GM18505 (cell line): ENCODE measurements at regions not wholly inside any gene's neighbourhood (a gene's known extent, or its start where the extent isn't known, plus 50 kb on each side); places are given as distances from the start of the nearest gene placed in this dataset.

Experiments
- ATAC-seq: cut with Tn5 transposase; IDR thresholded peaks from one replicate; pipeline ENCODE4 v1.9.1; 2021; ENCODE audit not compliant: unreplicated experiment
- POLR2A ChIP-seq: IDR thresholded peaks from 4 replicates; pipeline ENCODE4 v1.6.1; 2011; ENCODE audit warnings: borderline replicate concordance; ENCODE audit not compliant: insufficient read depth, insufficient read length; ENCODE audit errors: extremely low read depth

DNA sequence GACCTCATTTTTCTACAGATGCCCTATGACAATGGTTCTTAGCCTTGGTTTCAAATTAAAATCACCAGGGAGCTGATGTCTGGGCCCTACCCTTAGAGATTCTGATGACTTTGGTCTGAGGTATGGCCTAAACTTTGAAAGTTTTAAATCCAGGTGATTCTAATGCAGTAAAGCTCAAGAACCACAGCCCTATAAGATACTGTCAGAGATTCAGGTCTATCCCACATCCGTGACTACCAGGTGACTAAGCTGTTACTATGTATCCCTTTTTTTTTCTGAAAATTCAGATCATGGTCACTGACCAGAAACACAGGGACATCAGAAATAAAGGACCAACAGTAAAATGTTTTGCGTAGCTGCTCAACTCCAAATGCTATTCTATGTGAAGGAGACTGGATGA is 148.8 kb upstream of the BMP4 start:
- ATAC-seq, result no peak
- TF ChIP-seq POLR2A, result no peak

DNA sequence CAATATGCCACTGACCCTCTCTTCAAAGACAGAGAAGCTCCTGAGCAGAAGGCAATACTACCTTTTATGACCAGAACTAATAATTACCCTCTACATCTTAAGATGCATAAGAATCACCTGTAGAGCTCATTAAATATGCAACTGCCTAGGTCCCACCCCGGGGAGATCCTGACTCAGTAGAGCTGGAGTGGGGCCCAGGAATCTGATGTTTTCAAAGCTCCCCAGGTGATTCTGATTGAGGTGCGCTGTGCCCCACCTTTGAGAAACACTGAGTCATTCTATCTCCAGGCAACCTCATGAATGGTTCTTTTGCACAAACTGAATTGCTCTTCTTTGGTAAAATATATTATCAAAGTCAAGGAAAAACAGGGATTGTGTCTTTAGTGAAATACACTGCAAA is 149.3 kb upstream of the BMP4 start:
- no peak for TF ChIP-seq POLR2A
- no peak for ATAC-seq

- ATAC-seq, result no peak
- TF ChIP-seq POLR2A, result no peak
Measured at GRCh38 chr14:54106661-54107377, 150.2 kb upstream of the BMP4 start.

DNA sequence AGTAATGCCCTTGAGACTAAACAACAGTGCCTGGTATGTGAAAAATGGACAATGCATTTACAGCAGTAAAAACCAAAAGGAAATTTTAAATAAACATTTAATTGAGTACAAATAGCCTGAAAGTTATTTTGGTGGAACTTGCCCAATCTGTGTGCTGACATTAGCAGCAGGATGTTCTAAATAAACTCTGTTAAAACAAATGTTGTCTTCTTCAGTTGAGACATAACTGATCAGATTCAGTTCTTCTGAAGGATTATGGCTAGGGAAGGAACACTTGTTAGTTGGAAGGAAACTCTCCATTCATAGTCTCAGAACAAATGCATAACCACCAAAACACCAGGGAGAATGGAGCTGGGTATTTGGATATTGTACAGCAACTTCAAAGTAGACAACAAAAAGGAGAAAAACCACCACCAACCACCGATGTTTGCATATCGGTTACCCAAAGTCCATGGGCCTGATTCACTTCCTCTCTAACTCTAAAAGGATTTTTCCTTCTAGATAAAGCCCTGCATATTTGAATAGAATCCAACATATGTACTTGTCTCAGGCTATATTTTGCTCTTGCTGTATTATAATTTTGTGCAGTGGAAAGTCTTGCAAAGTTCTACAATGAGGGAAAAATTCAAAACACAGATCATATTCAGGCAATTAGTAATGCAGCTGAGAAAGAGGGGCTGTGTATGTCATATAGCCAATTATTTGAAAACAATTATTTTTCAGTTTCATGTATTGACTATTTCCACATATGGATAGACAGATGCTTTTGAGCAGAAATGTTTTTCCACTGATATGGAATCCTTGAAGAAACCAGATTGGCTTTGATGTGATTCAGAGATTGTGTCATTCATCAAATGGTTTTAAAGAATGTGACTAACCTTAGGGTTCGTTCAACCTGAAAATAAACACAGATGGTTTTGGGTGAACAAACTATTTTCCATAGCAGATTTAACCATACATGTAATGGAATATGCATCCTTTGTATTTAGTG is 152.2 kb upstream of the BMP4 start:
- TF ChIP-seq POLR2A, result no peak

DNA sequence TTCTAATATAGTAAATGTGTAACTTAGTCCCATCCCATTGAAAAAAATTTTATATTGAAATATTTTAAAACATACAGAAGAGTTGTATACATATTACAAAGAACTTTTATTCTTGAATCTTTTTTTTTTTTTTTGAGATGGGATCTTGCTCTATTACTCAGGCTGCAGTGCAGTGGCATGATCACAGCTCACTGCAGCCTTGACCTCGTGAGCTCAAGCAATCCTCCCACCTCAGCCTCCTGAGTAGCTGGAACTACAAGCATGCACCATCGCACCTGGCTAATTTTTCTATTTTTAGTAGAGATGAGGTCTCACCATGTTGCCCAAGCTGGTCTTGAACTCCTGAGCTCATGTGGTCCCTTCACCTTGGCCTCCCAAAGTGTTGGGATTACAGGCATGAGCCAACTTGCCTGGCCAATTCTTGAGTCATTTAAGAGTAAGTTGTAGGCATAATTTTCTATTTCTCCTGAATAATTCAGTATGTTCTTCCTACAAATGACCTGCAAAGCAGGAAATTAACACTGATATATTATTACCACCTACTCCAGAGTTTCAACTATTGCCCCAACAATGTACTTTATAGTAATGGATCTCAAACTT is 153.0 kb upstream of the BMP4 start:
- no peak for ATAC-seq

More for the DNA sequence above, 152.2 kb upstream of the BMP4 start:
- no peak for ATAC-seq

DNA sequence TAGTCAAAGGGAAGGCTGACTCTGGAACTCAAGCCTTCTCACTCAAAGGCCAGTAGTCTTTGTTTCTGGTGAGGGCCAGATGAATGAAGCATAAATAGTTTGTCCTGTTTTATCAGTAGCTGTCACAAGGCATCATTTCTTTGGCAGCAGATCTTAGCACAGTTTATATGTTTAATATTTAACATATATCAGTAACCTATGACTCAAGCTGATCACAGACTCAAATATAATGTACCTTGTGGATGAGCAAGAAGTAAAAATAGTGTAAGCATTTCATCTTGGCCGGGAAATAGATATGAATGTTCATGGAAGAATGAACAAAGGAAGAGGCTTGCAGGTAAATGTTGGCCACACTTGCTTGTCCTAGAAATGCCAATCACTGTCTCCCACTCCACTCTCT is 158.3 kb upstream of the BMP4 start:
- ATAC-seq, result no peak

More for the DNA sequence above, 153.0 kb upstream of the BMP4 start:
- TF ChIP-seq POLR2A, result no peak

GRCh38 chr14:54116198-54116885 is 159.7 kb upstream of the BMP4 start:
- TF ChIP-seq POLR2A, result no peak
- no peak for ATAC-seq

More for the DNA sequence above, 158.3 kb upstream of the BMP4 start:
- TF ChIP-seq POLR2A, result no peak

- ATAC-seq, result no peak
- TF ChIP-seq POLR2A, result no peak
Measured at GRCh38 chr14:54116972-54117371, 160.3 kb upstream of the BMP4 start.

DNA sequence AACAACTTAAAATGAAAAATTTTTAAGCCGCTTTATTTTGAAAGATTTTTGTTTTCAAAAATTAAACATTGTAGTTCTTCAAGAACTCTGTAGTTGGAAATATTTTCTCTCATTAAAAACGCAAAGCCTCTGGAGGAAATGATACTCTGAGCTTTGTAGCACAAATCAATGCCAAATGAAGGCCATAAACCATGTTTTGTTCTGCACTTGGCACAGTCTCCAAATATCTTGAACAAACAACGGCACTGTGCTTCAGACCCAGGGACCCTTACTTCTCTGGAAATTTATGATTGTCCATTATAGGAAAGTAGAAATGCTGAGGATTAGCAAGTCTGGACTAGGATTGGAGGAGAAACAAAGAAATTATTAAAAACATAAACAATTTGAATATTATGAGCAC is 160.8 kb upstream of the BMP4 start:
- no peak for ATAC-seq
- no peak for TF ChIP-seq POLR2A

DNA sequence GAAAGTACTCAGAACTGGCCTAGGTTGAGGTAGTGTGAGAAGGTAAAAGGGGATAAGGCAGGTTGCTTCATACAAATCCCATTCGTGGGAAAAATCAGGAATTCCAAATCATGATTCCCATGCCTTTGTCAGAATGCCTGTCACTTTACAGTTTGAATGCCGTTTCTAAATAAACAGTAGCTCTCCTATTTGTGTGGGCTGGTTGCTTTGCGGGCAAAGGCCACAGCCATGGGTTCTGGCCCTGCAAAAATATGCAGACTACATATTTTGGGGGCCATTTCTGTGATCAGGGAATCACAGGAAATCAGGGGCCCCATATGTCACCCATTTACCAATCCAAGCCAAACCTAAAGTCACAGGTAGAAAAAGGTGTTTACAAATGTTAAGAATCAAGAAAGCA is 161.3 kb upstream of the BMP4 start:
- no peak for TF ChIP-seq POLR2A
- ATAC-seq, result no peak

GRCh38 chr14:54120260-54120659 is 163.6 kb upstream of the BMP4 start:
- no peak for ATAC-seq
- TF ChIP-seq POLR2A, result no peak

DNA sequence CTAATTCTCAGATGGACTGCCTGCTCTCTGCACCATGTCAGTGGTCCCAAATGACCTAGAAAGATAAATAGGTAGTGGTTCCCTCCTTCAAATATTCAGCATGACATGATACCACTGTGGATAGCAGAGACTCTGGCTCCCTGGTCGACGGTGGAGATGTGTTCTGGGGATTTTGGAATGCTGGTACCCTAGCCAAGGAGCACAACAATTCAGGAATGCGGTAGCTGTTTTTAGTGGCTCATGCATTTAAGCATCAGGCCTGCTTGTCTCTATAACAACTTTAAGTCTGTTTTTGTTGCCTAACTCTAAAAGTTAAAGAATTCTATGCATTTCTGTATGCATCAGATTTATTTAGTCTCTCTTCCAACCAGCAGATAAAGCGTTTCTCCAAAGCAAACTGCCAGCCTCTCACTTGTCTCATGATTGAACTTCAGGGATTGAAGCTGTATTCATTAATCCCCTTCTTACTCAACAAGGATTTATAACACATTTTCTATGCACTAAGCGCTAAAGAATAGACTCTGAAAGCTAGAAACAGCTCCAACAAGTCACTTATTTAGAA is 164.9 kb upstream of the BMP4 start:
- ATAC-seq, result no peak
- TF ChIP-seq POLR2A, result no peak
